CD4-positive, CD25-positive, alpha-beta regulatory T cell (primary cell): ENCODE measurements at regions not wholly inside any gene's neighbourhood (a gene's known extent, or its start where the extent isn't known, plus 50 kb on each side); places are given as distances from the start of the nearest gene placed in this dataset.

Experiments
- ATAC-seq, 2 donors: fragments of 150-1000 bp; cut with Tn5 transposase; one replicate each; pipeline ENCODE4 v1.10.0; 2021; ENCODE audit warnings: low read depth in 2 of 2, moderate number of reproducible peaks in 2 of 2, moderate library complexity in 1 of 2
- DNase-seq, 3 donors: peaks; one replicate each; pipeline versions ENCODE4 v3.0.0 to v3.0.0-alpha.2; 2012 to 2022; ENCODE audit warnings: mixed read lengths in 1 of 3
- H3K27ac ChIP-seq: one replicate; pipeline ENCODE4 v1.7.0; 2013; ENCODE audit warnings: mild to moderate bottlenecking, low read length; ENCODE audit not compliant: insufficient read depth, poor library complexity, severe bottlenecking
- H3K27me3 ChIP-seq: one replicate; pipeline ENCODE4 v1.7.0; 2013; ENCODE audit warnings: low read length; ENCODE audit not compliant: control insufficient read depth, insufficient read depth
- H3K36me3 ChIP-seq: one replicate; pipeline ENCODE4 v1.7.0; 2013; ENCODE audit warnings: mild to moderate bottlenecking, low read length, moderate library complexity; ENCODE audit not compliant: control insufficient read depth, insufficient read depth
- H3K4me1 ChIP-seq: 2 replicates; pipeline ENCODE4 v1.7.0; 2013; ENCODE audit warnings: mild to moderate bottlenecking, low read length; ENCODE audit not compliant: insufficient read depth, control insufficient read depth, poor library complexity, severe bottlenecking
- H3K4me3 ChIP-seq: one replicate; pipeline ENCODE4 v1.7.0; 2013; ENCODE audit warnings: low read depth, mild to moderate bottlenecking, low read length, moderate library complexity
- H3K9me3 ChIP-seq, 2 experiments: 1 replicate in 1 of 2; 2 replicates in 1 of 2; pipeline ENCODE4 v1.7.0; 2013; ENCODE audit warnings: low read length in 2 of 2, mild to moderate bottlenecking in 1 of 2, moderate library complexity in 1 of 2; ENCODE audit not compliant: control insufficient read depth in 2 of 2
- H3K27ac Mint-ChIP-seq, 3 donors: one replicate each; pipeline ENCODE4 v1.8.0; 2020 to 2022; ENCODE audit warnings: mild to moderate bottlenecking in 3 of 3, mixed read lengths in 3 of 3, moderate library complexity in 2 of 3
- H3K27me3 Mint-ChIP-seq: one replicate; pipeline ENCODE4 v1.8.0; 2022; ENCODE audit warnings: mild to moderate bottlenecking, mixed read lengths
- H3K36me3 Mint-ChIP-seq: one replicate; pipeline ENCODE4 v1.8.0; 2020; ENCODE audit warnings: mixed read lengths
- H3K4me1 Mint-ChIP-seq, 4 donors: one replicate each; pipeline ENCODE4 v1.8.0; 2020 to 2022; ENCODE audit warnings: mixed read lengths in 4 of 4, mild to moderate bottlenecking in 1 of 4
- H3K4me3 Mint-ChIP-seq, 4 donors: one replicate each; pipeline ENCODE4 v1.8.0; 2020 to 2022; ENCODE audit warnings: mild to moderate bottlenecking in 4 of 4, mixed read lengths in 4 of 4, moderate library complexity in 3 of 4
- H3K9me3 Mint-ChIP-seq, 7 donors: one replicate each; pipeline ENCODE4 v1.8.0; 2020 to 2022; ENCODE audit warnings: mixed read lengths in 7 of 7, mild to moderate bottlenecking in 3 of 7, moderate library complexity in 2 of 7

DNA sequence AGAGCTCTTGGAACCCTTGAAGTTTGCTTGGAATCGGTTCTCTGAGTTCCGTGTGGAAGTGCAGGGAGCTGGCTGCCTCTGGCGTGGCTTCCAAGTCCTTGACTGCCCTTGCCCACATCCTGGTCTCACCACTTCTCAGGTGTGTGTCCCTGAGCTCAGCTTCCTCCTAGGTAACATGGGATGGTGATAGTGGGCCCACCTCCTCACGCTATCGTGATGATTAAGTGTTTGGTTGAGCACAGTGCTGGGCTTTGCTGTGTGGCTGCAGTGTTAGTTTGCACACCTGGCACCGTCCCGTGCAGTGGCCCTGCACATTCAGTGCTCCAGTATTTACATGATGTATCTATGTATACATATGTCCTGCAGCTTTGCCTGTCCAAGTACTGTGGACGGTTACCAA, 81.5 kb downstream of the CLDN34 start:
- no peak overlapping the region for H3K4me3 ChIP-seq
- Mint-ChIP-seq H3K4me3 (no peak overlapping the region), H3K4me1 (peaks cover 0 to 5% (median 2%) of the 10 kb centered on the region in 4 donors), H3K9me3 (peaks cover 0 to 2% (median 0%) of the 10 kb centered on the region in 7 donors), H3K27ac (no peak overlapping the region), H3K27me3 (no peaks in the 10 kb centered on the region), H3K36me3 (peaks cover 3% of the 10 kb centered on the region)
- no peaks in the 10 kb centered on the region for H3K36me3 ChIP-seq
- no peak overlapping the region for H3K27ac ChIP-seq
- H3K4me1 ChIP-seq = no peaks in the 10 kb centered on the region
- DNase-seq (no peak), ATAC-seq (no peak)
- H3K27me3 ChIP-seq = no peaks in the 10 kb centered on the region
- H3K9me3 ChIP-seq = no peaks in the 10 kb centered on the region

DNA sequence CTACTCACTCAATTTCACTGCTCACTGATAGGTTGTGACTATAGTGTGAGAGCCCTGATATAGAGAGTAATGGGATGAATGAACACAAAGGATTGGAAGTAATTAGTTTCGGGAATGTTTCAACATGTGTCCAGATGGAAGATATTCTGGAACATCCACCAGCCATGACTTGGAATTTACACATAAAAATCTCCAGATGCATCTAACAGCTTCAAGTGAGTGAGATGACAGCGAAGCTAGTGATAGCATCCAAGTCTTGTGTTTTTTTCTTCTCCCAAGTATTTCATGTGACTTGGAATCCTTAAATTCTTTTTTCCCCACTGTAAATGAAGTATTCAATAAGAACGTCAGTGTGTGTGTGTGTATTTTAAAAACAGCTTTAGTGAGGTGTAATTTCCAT, 82.1 kb downstream of the CLDN34 start:
- Mint-ChIP-seq H3K27me3 (no peaks in the 10 kb centered on the region), H3K27ac (no peak overlapping the region), H3K4me1 (peaks cover 0 to 5% (median 2%) of the 10 kb centered on the region in 4 donors), H3K4me3 (no peak overlapping the region), H3K36me3 (peaks cover 3% of the 10 kb centered on the region), H3K9me3 (peaks cover 0 to 2% (median 0%) of the 10 kb centered on the region in 7 donors)
- Histone ChIP-seq H3K4me3 (no peak overlapping the region), H3K9me3 (no peaks in the 10 kb centered on the region), H3K36me3 (no peaks in the 10 kb centered on the region), H3K4me1 (no peaks in the 10 kb centered on the region), H3K27ac (no peak overlapping the region), H3K27me3 (no peaks in the 10 kb centered on the region)
- DNase-seq (no peak), ATAC-seq (no peak)

- Mint-ChIP-seq H3K4me3 (no peak overlapping the region), H3K9me3 (peaks cover 0 to 2% (median 0%) of the 10 kb centered on the region in 7 donors), H3K27me3 (no peaks in the 10 kb centered on the region), H3K27ac (no peak overlapping the region), H3K36me3 (peaks cover 3% of the 10 kb centered on the region), H3K4me1 (peaks cover 0 to 5% (median 2%) of the 10 kb centered on the region in 4 donors)
- H3K4me3 ChIP-seq = no peak overlapping the region
- no peaks in the 10 kb centered on the region for H3K36me3 ChIP-seq
- no peaks in the 10 kb centered on the region for H3K27me3 ChIP-seq
- no peaks in the 10 kb centered on the region for H3K9me3 ChIP-seq
- H3K27ac ChIP-seq = no peak overlapping the region
- H3K4me1 ChIP-seq = no peaks in the 10 kb centered on the region
- ATAC-seq (no peak), DNase-seq (no peak)
Observed at GRCh38 chrX:10050481-10050880, 83.3 kb downstream of the CLDN34 start.

GRCh38 chrX:10051866-10052480, 84.8 kb downstream of the CLDN34 start:
- Histone ChIP-seq H3K36me3 (no peaks in the 10 kb centered on the region), H3K27me3 (no peaks in the 10 kb centered on the region), H3K4me3 (no peak overlapping the region), H3K4me1 (no peaks in the 10 kb centered on the region), H3K27ac (no peak overlapping the region), H3K9me3 (no peaks in the 10 kb centered on the region)
- peak overlapping the region in 1 of 3 donors; percentile 64 for H3K27ac Mint-ChIP-seq
- DNase-seq (no peak), ATAC-seq (no peak)
- peaks cover 0 to 5% (median 2%) of the 10 kb centered on the region in 4 donors for H3K4me1 Mint-ChIP-seq
- H3K27me3 Mint-ChIP-seq = no peaks in the 10 kb centered on the region
- H3K36me3 Mint-ChIP-seq = peaks cover 3% of the 10 kb centered on the region
- no peak overlapping the region for H3K4me3 Mint-ChIP-seq
- H3K9me3 Mint-ChIP-seq = peaks cover 0 to 2% (median 0%) of the 10 kb centered on the region in 7 donors

DNA sequence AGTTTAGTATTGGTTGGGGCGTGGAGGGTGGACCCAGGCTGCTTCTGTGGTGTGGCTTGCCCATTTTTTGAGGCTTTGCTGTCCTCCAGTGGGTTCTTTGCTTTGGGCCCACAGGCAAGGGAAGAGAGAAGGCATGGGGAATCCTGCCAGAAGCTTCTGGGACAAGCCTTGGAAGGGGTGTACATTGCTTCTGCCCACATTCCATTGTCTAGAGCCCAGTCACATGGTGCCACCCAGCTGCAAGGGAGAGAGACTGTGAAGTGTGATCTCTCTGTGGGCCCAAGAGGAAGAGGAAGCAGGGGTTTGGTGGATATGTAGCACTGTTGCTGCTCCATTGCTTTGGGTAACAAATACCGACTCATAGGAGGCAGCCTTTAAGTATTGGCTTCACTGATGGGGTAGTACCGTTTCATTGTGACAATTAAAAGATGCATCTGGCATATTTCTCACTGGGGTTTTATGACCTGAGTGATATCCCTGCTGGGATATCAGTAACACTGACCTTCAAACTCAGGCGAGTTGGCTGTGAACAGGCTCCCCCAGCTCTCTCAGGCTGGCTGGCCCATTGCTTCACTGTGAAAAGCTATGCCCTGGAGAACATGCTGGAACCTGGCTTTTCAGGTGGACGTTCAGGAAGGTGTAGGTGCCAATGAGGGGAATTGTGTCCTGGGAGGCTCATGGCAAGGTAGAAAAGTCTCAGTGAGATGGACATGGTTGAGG, 85.9 kb downstream of the CLDN34 start:
- Histone ChIP-seq H3K27me3 (no peaks in the 10 kb centered on the region), H3K9me3 (no peaks in the 10 kb centered on the region), H3K4me3 (no peak overlapping the region), H3K36me3 (no peaks in the 10 kb centered on the region), H3K4me1 (no peaks in the 10 kb centered on the region), H3K27ac (no peak overlapping the region)
- Mint-ChIP-seq H3K27me3 (no peaks in the 10 kb centered on the region), H3K9me3 (peaks cover 0 to 2% (median 0%) of the 10 kb centered on the region in 7 donors), H3K27ac (no peak overlapping the region), H3K4me3 (no peak overlapping the region), H3K4me1 (peaks cover 0 to 5% (median 2%) of the 10 kb centered on the region in 4 donors), H3K36me3 (peaks cover 3% of the 10 kb centered on the region)
- DNase-seq = no peak
- no peak for ATAC-seq

GRCh38 chrX:10054396-10054795, 87.2 kb downstream of the CLDN34 start:
- Mint-ChIP-seq H3K4me3 (no peak overlapping the region), H3K27ac (no peak overlapping the region), H3K36me3 (peaks cover 3% of the 10 kb centered on the region), H3K9me3 (peaks cover 0 to 2% (median 0%) of the 10 kb centered on the region in 7 donors), H3K27me3 (no peaks in the 10 kb centered on the region), H3K4me1 (peaks cover 0 to 5% (median 2%) of the 10 kb centered on the region in 4 donors)
- Histone ChIP-seq H3K4me1 (no peaks in the 10 kb centered on the region), H3K36me3 (no peaks in the 10 kb centered on the region), H3K27me3 (no peaks in the 10 kb centered on the region), H3K9me3 (no peaks in the 10 kb centered on the region), H3K27ac (no peak overlapping the region), H3K4me3 (no peak overlapping the region)
- DNase-seq = no peak
- ATAC-seq = no peak

- Mint-ChIP-seq H3K9me3 (peaks cover 0 to 2% (median 0%) of the 10 kb centered on the region in 7 donors), H3K27me3 (no peaks in the 10 kb centered on the region), H3K4me1 (peaks cover 0 to 9% (median 0%) of the 10 kb centered on the region in 4 donors), H3K36me3 (no peaks in the 10 kb centered on the region), H3K27ac (no peak overlapping the region), H3K4me3 (no peak overlapping the region)
- Histone ChIP-seq H3K36me3 (no peaks in the 10 kb centered on the region), H3K4me3 (no peak overlapping the region), H3K9me3 (no peaks in the 10 kb centered on the region), H3K27me3 (no peaks in the 10 kb centered on the region), H3K4me1 (no peaks in the 10 kb centered on the region), H3K27ac (no peak overlapping the region)
- ATAC-seq (no peak), DNase-seq (no peak)
Observed at GRCh38 chrX:10055430-10055829, 88.3 kb downstream of the CLDN34 start.

DNA sequence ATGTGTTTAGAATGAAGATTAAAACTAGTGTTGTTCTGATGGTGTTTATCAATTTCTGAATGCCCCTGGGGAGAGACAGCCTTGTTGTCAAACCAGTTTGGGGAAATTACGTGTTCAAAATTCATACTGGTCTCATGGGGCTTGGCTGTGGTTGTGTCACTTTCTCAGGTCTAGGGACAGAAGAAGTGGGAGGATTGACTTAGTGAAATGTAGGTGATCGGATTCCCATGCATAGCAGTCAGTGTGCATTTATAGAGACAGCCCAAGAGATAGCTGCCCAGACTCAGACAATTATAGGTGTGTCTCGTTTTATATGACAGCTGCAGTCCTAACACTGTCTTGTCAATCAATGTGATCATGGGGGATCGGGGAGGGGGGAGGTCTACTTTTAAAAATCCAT, 94.4 kb upstream of the CLCN4 start:
- Mint-ChIP-seq H3K4me1 (peaks cover 0 to 3% (median 0%) of the 10 kb centered on the region in 4 donors), H3K27me3 (no peaks in the 10 kb centered on the region), H3K4me3 (no peak overlapping the region), H3K36me3 (no peaks in the 10 kb centered on the region), H3K9me3 (no peaks in the 10 kb centered on the region), H3K27ac (no peak overlapping the region)
- ATAC-seq (no peak), DNase-seq (no peak)
- Histone ChIP-seq H3K27me3 (no peaks in the 10 kb centered on the region), H3K36me3 (no peaks in the 10 kb centered on the region), H3K4me3 (no peak overlapping the region), H3K9me3 (no peaks in the 10 kb centered on the region), H3K4me1 (no peaks in the 10 kb centered on the region), H3K27ac (no peak overlapping the region)
